OCI-LY1 (cell line): ENCODE measurements at regions not wholly inside any gene's neighbourhood (a gene's known extent, or its start where the extent isn't known, plus 50 kb on each side); places are given as distances from the start of the nearest gene placed in this dataset.

Source experiments
- CTCF ChIP-seq: fragments of 200-600 bp; sonication (generic), shearing (Covaris generic); IDR thresholded peaks from 2 replicates; pipeline ENCODE4 v1.5.1; 2017; ENCODE audit warnings: mild to moderate bottlenecking, antibody characterized with exemption, low read length, moderate library complexity, mixed read lengths
- EZH2 ChIP-seq: fragments of 200-600 bp; sonication (generic), shearing (Covaris generic); IDR thresholded peaks from 2 replicates; pipeline ENCODE4 v1.8.0; 2017; ENCODE audit warnings: borderline replicate concordance, mixed run types, mild to moderate bottlenecking, antibody characterized with exemption, low read length, moderate library complexity, mixed read lengths

DNA sequence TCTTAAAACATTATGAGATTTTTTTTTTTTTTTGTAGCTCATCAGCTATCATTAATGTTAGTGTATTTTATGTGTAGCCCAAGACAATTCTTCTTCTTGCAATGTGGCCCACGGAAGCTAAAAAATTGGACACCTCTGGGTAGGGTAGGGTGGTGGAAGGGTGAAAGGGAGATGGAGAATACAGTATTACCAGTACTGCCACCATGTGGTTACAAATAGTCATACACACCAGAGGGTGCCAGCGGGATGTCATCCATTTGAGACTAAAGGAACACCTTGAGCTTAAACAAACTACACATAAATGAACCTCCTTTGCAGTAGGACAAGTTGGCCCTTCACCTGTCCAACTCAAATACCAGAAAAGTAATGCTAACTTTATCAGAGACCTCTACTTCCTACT is 601.9 kb downstream of the HTR1B start:
- TF ChIP-seq CTCF (peak; percentile 54; the same call in 1 of the 2 replicates), EZH2 (no peak)
